IMR-90 (cell line): ENCODE measurements at regions not wholly inside any gene's neighbourhood (a gene's known extent, or its start where the extent isn't known, plus 50 kb on each side); places are given as distances from the start of the nearest gene placed in this dataset.

Experiments used
- ATAC-seq: fragments of 200-7000 bp; cut with Tn5 transposase; 2 replicates; pipeline ENCODE4 v1.9.1; 2020; ENCODE audit warnings: low read depth, mild to moderate bottlenecking, moderate library complexity
- BruUV-seq: library from RNA; stranded (reverse); fragments of 400-500 nt; replicated peaks from 2 replicates; lab custom pipeline; 2021; lab: Mats Ljungman, UMichigan
- CTCF ChIA-PET: fragments of 300-600 bp; formaldehyde crosslinking; extraction: SDS; loops from one replicate; lab custom pipeline; 2021; ENCODE audit warnings: antibody characterized with exemption; lab: Yijun Ruan, JAX
- POLR2A ChIA-PET: fragments of 300-600 bp; sonication (Branson Sonifier 250); formaldehyde crosslinking; loops from one replicate; lab custom pipeline; 2022; ENCODE audit warnings: antibody characterized with exemption; ENCODE audit not compliant: unreplicated experiment; lab: Charles Lee
- DNase-seq: peaks from one replicate; pipeline ENCODE4 v3.0.0; 2013
- H2AFZ ChIP-seq: replicated peaks from 2 replicates; pipeline ENCODE3; 2013; ENCODE audit warnings: low read length, mild to moderate bottlenecking; ENCODE audit not compliant: poor library complexity
- H2AK5ac ChIP-seq: 2 replicates; pipeline ENCODE4 v1.6.1; 2013; ENCODE audit warnings: low read depth, low read length, inconsistent platforms
- H2AK9ac ChIP-seq: replicated peaks from 2 replicates; pipeline ENCODE3; 2013; ENCODE audit warnings: mild to moderate bottlenecking, low read depth, low read length, moderate library complexity; ENCODE audit not compliant: poor library complexity
- H2BK120ac ChIP-seq: 2 replicates; pipeline ENCODE4 v1.6.1; 2013; ENCODE audit warnings: low read depth, low read length, inconsistent platforms
- H2BK15ac ChIP-seq: 3 replicates; pipeline ENCODE4 v1.6.1; 2013; ENCODE audit warnings: low read depth, low read length, inconsistent platforms
- H2BK20ac ChIP-seq: 2 replicates; pipeline ENCODE4 v1.6.1; 2013; ENCODE audit warnings: low read depth, mild to moderate bottlenecking, inconsistent platforms, low read length, moderate library complexity
- H2BK5ac ChIP-seq: 2 replicates; pipeline ENCODE4 v1.6.1; 2013; ENCODE audit warnings: mild to moderate bottlenecking, low read depth, low read length, inconsistent platforms; ENCODE audit not compliant: poor library complexity, severe bottlenecking
- H3K14ac ChIP-seq: replicated peaks from 2 replicates; pipeline ENCODE4 v1.6.1; 2013; ENCODE audit warnings: low read depth, low read length, inconsistent platforms
- H3K18ac ChIP-seq: 2 replicates; pipeline ENCODE4 v1.6.1; 2013; ENCODE audit warnings: low read depth, low read length, control low read depth
- H3K23ac ChIP-seq: 2 replicates; pipeline ENCODE4 v1.6.1; 2013; ENCODE audit warnings: low read depth, low read length, inconsistent platforms
- H3K27ac ChIP-seq: 2 replicates; pipeline ENCODE4 v1.5.1; 2013; ENCODE audit warnings: mild to moderate bottlenecking, control low read depth, low read length; ENCODE audit not compliant: insufficient read depth
- H3K27me3 ChIP-seq: 2 replicates; pipeline ENCODE4 v1.6.1; 2013; ENCODE audit warnings: low read length; ENCODE audit not compliant: control insufficient read depth, insufficient read depth
- H3K36me3 ChIP-seq: 2 replicates; pipeline ENCODE4 v1.6.1; 2013; ENCODE audit warnings: low read length, mixed read lengths; ENCODE audit not compliant: control insufficient read depth, insufficient read depth
- H3K4ac ChIP-seq: 2 replicates; pipeline ENCODE4 v1.6.1; 2013; ENCODE audit warnings: low read depth, low read length, inconsistent platforms
- H3K4me1 ChIP-seq: 2 replicates; pipeline ENCODE4 v1.6.1; 2013; ENCODE audit warnings: low read length, mixed read lengths; ENCODE audit not compliant: control insufficient read depth, insufficient read depth
- H3K4me2 ChIP-seq: 2 replicates; pipeline ENCODE4 v1.6.1; 2013; ENCODE audit warnings: low read depth, mild to moderate bottlenecking, control low read depth, low read length, moderate library complexity
- H3K4me3 ChIP-seq: 2 replicates; pipeline ENCODE4 v1.5.1; 2013; ENCODE audit warnings: low read depth, mild to moderate bottlenecking, control low read depth, low read length, moderate library complexity; ENCODE audit not compliant: insufficient read depth
- H3K56ac ChIP-seq: 2 replicates; pipeline ENCODE4 v1.6.1; 2013; ENCODE audit warnings: low read length, inconsistent platforms; ENCODE audit not compliant: insufficient read depth; ENCODE audit errors: extremely low read depth
- H3K79me1 ChIP-seq, 2 experiments: 2 replicates each; pipeline ENCODE4 v1.6.1; 2013; ENCODE audit warnings: low read length in 2 of 2, inconsistent platforms in 1 of 2, low read depth in 1 of 2
- H3K9ac ChIP-seq: 2 replicates; pipeline ENCODE4 v1.6.1; 2013; ENCODE audit warnings: low read depth, low read length, control low read depth
- H3K9me1 ChIP-seq: 2 replicates; pipeline ENCODE4 v1.6.1; 2013; ENCODE audit warnings: low read length, inconsistent platforms; ENCODE audit not compliant: insufficient read depth
- H3K9me3 ChIP-seq: 2 replicates; pipeline ENCODE4 v1.6.1; 2013; ENCODE audit warnings: low read length; ENCODE audit not compliant: control insufficient read depth, insufficient read depth
- H4K20me1 ChIP-seq: 2 replicates; pipeline ENCODE4 v1.6.1; 2013; ENCODE audit warnings: low read length, inconsistent platforms; ENCODE audit not compliant: insufficient read depth
- H4K5ac ChIP-seq: 2 replicates; pipeline ENCODE4 v1.6.1; 2013; ENCODE audit warnings: mild to moderate bottlenecking, low read depth, low read length, control low read depth
- H4K8ac ChIP-seq, 2 experiments: 2 replicates each; pipeline ENCODE4 v1.6.1; 2013; ENCODE audit warnings: low read depth in 2 of 2, low read length in 2 of 2, control low read depth in 1 of 2, inconsistent platforms in 1 of 2
- H4K91ac ChIP-seq: 2 replicates; pipeline ENCODE4 v1.6.1; 2013; ENCODE audit warnings: low read depth, low read length, inconsistent platforms; ENCODE audit not compliant: insufficient read depth
- CHD1 ChIP-seq: IDR thresholded peaks from 2 replicates; pipeline ENCODE4 v1.6.1; 2012; ENCODE audit warnings: low read depth, low read length, improper control_type of control experiment
- ELK1 ChIP-seq: fragments of 150-350 bp; IDR thresholded peaks from 2 replicates; pipeline ENCODE4 v1.6.1; 2016; ENCODE audit warnings: low read depth, mild to moderate bottlenecking, low read length, moderate library complexity, borderline replicate concordance
- MAZ ChIP-seq: IDR thresholded peaks from 2 replicates; pipeline ENCODE4 v1.6.1; 2012; ENCODE audit warnings: low read depth, mild to moderate bottlenecking, low read length, improper control_type of control experiment, moderate library complexity, borderline replicate concordance
- NFE2L2 ChIP-seq: fragments of 150-350 bp; IDR thresholded peaks from 2 replicates; pipeline ENCODE4 v1.6.1; 2016; ENCODE audit warnings: low read depth, mild to moderate bottlenecking, low read length
- RAD21 ChIP-seq: IDR thresholded peaks from 2 replicates; pipeline ENCODE4 v1.6.1; 2012; ENCODE audit warnings: low read length, improper control_type of control experiment
- RCOR1 ChIP-seq: IDR thresholded peaks from 2 replicates; pipeline ENCODE4 v1.6.1; 2012; ENCODE audit warnings: mild to moderate bottlenecking, low read length, improper control_type of control experiment; ENCODE audit not compliant: insufficient replicate concordance
- RFX5 ChIP-seq: IDR thresholded peaks from 2 replicates; pipeline ENCODE4 v1.8.0; 2012; ENCODE audit warnings: low read depth, mild to moderate bottlenecking, low read length, moderate library complexity
- whole genome bisulfite sequencing, 2 experiments: methylation state at CpG; one replicate each; pipeline versions ENCODE4 v1.1.5 to v1.1.7; 2013; ENCODE audit warnings: missing lambda C conversion rate in 2 of 2; ENCODE audit not compliant: insufficient read length in 1 of 2; ENCODE audit errors: extremely low coverage in 2 of 2; 5-methylcytosine and 5-hydroxymethylcytosine counted together
- dilution Hi-C: fragments of 300-500 bp; cut with HindIII; formaldehyde crosslinking; loops from one replicate; pipeline ENCODE4 v1.14.3; 2018; ENCODE audit warnings: low sequenced_read_pairs; ENCODE audit not compliant: unreplicated experiment
- in situ Hi-C: fragments of 300-500 bp; cut with MboI; formaldehyde crosslinking; loops from 3 replicates; pipeline ENCODE4 v1.14.3; 2019; ENCODE audit warnings: low sequenced_read_pairs, inconsistent platforms, mixed read lengths
- intact Hi-C: fragments of 100-400 bp; cut with micrococcal nuclease; formaldehyde crosslinking; loops from 2 replicates; pipeline ENCODE4 v1.10.0; 2022
- TF ChIP-seq, protein P1 (sequence below): conservative IDR thresholded peaks from 2 replicates; pipeline ENCODE4 v1.5.1; 2012; ENCODE audit warnings: mild to moderate bottlenecking, low read depth, low read length, improper control_type of control experiment

GRCh38 chr4:108361446-108361820, 192.7 kb upstream of the LEF1 start:
- Histone ChIP-seq H2BK15ac (no peak overlapping the region), H3K23ac (no peak overlapping the region; the same call in 1 of the 2 replicates), H3K27me3 (peaks cover 12% of the 10 kb centered on the region), H3K4me2 (no peak overlapping the region), H2AK5ac (no peak overlapping the region), H4K91ac (no peak overlapping the region), H3K4ac (no peak overlapping the region; the same call in 1 of the 2 replicates), H3K9ac (no peak overlapping the region), H2BK120ac (no peak overlapping the region), H4K5ac (no peak overlapping the region), H3K4me1 (peaks cover 3% of the 10 kb centered on the region; the same call in 1 of the 2 replicates), H3K79me1 (no peaks in the 10 kb centered on the region), H2AK9ac (no peak overlapping the region), H4K8ac (no peak overlapping the region), H3K18ac (no peak overlapping the region), H3K9me1 (peaks cover 6% of the 10 kb centered on the region), H3K9me3 (no peaks in the 10 kb centered on the region), H2BK5ac (no peak overlapping the region), H3K36me3 (no peaks in the 10 kb centered on the region), H4K20me1 (no peaks in the 10 kb centered on the region), H2AFZ (no peak overlapping the region), H2BK20ac (no peak overlapping the region), H3K14ac (0 out of 2 replicates have a peak overlapping the region, but pooled peaks have one; percentile 41), H3K27ac (no peak overlapping the region), H3K4me3 (no peak overlapping the region), H3K56ac (no peak overlapping the region)
- intact Hi-C loops: no loop called here
- TF ChIP-seq RAD21: no peak
- no peak for TF ChIP-seq RCOR1
- TF ChIP-seq, protein P1, sequence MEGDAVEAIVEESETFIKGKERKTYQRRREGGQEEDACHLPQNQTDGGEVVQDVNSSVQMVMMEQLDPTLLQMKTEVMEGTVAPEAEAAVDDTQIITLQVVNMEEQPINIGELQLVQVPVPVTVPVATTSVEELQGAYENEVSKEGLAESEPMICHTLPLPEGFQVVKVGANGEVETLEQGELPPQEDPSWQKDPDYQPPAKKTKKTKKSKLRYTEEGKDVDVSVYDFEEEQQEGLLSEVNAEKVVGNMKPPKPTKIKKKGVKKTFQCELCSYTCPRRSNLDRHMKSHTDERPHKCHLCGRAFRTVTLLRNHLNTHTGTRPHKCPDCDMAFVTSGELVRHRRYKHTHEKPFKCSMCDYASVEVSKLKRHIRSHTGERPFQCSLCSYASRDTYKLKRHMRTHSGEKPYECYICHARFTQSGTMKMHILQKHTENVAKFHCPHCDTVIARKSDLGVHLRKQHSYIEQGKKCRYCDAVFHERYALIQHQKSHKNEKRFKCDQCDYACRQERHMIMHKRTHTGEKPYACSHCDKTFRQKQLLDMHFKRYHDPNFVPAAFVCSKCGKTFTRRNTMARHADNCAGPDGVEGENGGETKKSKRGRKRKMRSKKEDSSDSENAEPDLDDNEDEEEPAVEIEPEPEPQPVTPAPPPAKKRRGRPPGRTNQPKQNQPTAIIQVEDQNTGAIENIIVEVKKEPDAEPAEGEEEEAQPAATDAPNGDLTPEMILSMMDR: no peak
- no peak for TF ChIP-seq NFE2L2
- no peak for TF ChIP-seq ELK1
- no peak for TF ChIP-seq MAZ
- TF ChIP-seq CHD1: no peak
- no peak for TF ChIP-seq RFX5
- ATAC-seq (peak; percentile 59), DNase-seq (peak; percentile 20)
- WGBS, 2 experiments: no CpG with 5 or more reads among the region's 2 CpGs
- in situ Hi-C loops: no loop called here
- POLR2A ChIA-PET: no interaction called here
- dilution Hi-C loops: no loop called here
- BruUV-seq: no TSS peak
- CTCF ChIA-PET: no interaction called here
